Epithelial cell of proximal tubule (primary cell): ENCODE measurements at regions not wholly inside any gene's neighbourhood (a gene's known extent, or its start where the extent isn't known, plus 50 kb on each side); places are given as distances from the start of the nearest gene placed in this dataset.

Experiments
- DNase-seq: peaks from one replicate; pipeline ENCODE4 v3.0.0-alpha.2; 2011; ENCODE audit warnings: low read depth
- H3K4me3 ChIP-seq: 2 replicates; pipeline ENCODE4 v1.5.1; 2011; ENCODE audit warnings: low read depth, mild to moderate bottlenecking, low read length
- CTCF ChIP-seq: conservative IDR thresholded peaks from 2 replicates; pipeline ENCODE4 v1.5.1; 2012; ENCODE audit warnings: low read depth, mild to moderate bottlenecking, low read length

- DNase-seq: no peak
- TF ChIP-seq CTCF: no peak
- H3K4me3 ChIP-seq: no peak overlapping the region
Observed at GRCh38 chr9:26418480-26418879, 474.1 kb downstream of the CAAP1 start.

GRCh38 chr9:26415528-26415927, 477.1 kb downstream of the CAAP1 start:
- TF ChIP-seq CTCF: no peak

GRCh38 chr9:26413611-26414010, 479.0 kb downstream of the CAAP1 start:
- H3K4me3 ChIP-seq: no peak overlapping the region
- no peak for DNase-seq
- no peak for TF ChIP-seq CTCF

More at GRCh38 chr9:26415528-26415927, 477.1 kb downstream of the CAAP1 start:
- no peak for DNase-seq
- H3K4me3 ChIP-seq: no peak overlapping the region

- TF ChIP-seq CTCF: no peak
- no peak overlapping the region for H3K4me3 ChIP-seq
- no peak for DNase-seq
Observed at GRCh38 chr9:26412446-26412845, 480.2 kb downstream of the CAAP1 start.

GRCh38 chr9:26406676-26407075, 485.9 kb downstream of the CAAP1 start:
- H3K4me3 ChIP-seq: no peak overlapping the region
- DNase-seq: no peak
- no peak for TF ChIP-seq CTCF

GRCh38 chr9:26399556-26399955, 493.0 kb downstream of the CAAP1 start:
- no peak overlapping the region for H3K4me3 ChIP-seq
- TF ChIP-seq CTCF: no peak
- DNase-seq: no peak

GRCh38 chr9:26394025-26394424, 498.6 kb downstream of the CAAP1 start:
- DNase-seq: no peak
- no peak overlapping the region for H3K4me3 ChIP-seq

More at GRCh38 chr9:26394025-26394424, 498.6 kb downstream of the CAAP1 start:
- TF ChIP-seq CTCF: no peak
